ENCODE measurements at regions not wholly inside any gene's neighbourhood (a gene's known extent, or its start where the extent isn't known, plus 50 kb on each side); places are given as distances from the start of the nearest gene placed in this dataset.

DNA sequence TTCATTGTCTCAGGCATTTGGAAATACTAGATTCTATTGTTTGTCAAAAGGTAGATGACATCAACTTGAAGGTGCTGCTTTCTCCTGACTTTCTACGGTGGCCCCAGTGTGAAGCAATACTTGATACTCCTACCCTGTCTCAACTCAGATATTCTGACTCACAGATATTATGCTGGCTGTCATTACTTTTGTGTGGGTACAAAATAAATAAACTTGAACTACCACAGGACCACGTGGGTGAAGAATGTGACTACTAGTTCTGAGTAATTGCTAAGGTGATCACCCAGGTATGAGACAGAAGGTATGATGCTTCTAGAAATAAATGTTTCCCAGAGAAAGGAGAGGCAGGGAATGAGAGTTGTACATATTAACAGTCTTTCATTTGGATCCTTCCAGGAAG lies 275.3 kb upstream of the SPOCK3 start:
- TF ChIP-seq, protein P1, sequence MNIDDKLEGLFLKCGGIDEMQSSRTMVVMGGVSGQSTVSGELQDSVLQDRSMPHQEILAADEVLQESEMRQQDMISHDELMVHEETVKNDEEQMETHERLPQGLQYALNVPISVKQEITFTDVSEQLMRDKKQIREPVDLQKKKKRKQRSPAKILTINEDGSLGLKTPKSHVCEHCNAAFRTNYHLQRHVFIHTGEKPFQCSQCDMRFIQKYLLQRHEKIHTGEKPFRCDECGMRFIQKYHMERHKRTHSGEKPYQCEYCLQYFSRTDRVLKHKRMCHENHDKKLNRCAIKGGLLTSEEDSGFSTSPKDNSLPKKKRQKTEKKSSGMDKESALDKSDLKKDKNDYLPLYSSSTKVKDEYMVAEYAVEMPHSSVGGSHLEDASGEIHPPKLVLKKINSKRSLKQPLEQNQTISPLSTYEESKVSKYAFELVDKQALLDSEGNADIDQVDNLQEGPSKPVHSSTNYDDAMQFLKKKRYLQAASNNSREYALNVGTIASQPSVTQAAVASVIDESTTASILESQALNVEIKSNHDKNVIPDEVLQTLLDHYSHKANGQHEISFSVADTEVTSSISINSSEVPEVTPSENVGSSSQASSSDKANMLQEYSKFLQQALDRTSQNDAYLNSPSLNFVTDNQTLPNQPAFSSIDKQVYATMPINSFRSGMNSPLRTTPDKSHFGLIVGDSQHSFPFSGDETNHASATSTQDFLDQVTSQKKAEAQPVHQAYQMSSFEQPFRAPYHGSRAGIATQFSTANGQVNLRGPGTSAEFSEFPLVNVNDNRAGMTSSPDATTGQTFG (tag by site-specific recombination; IDR thresholded peaks at IDR 0.05; ENCODE audit: borderline replicate concordance): no peak
- TF ChIP-seq SCRT2 (tag by site-specific recombination; IDR thresholded peaks at IDR 0.05) (no peak), ZNF132 (tag by site-specific recombination; IDR thresholded peaks at IDR 0.05; ENCODE audit: borderline replicate concordance) (no peak)
- TF ChIP-seq, protein P2, sequence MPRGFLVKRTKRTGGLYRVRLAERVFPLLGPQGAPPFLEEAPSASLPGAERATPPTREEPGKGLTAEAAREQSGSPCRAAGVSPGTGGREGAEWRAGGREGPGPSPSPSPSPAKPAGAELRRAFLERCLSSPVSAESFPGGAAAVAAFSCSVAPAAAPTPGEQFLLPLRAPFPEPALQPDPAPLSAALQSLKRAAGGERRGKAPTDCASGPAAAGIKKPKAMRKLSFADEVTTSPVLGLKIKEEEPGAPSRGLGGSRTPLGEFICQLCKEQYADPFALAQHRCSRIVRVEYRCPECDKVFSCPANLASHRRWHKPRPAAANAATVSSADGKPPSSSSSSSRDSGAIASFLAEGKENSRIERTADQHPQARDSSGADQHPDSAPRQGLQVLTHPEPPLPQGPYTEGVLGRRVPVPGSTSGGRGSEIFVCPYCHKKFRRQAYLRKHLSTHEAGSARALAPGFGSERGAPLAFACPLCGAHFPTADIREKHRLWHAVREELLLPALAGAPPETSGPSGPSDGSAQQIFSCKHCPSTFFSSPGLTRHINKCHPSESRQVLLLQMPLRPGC (tag by site-specific recombination; IDR thresholded peaks at IDR 0.05): no peak
- ChIA-PET POLR2A (no interaction called here), CTCF (no interaction called here)
- H3K36me3 ChIP-seq (ENCODE audit: control insufficient read depth in 2 of 2, insufficient read depth in 1 of 2, low read length in 2 of 2): no peaks in the 10 kb centered on the region
- H3K4me3 ChIP-seq (ENCODE audit: low read depth, low read length): no peak overlapping the region
- H3K9me3 ChIP-seq (ENCODE audit: control insufficient read depth, insufficient read depth, low read depth, low read length): no peaks in the 10 kb centered on the region
- no peak overlapping the region for H3K27ac ChIP-seq (ENCODE audit: extremely low read depth, low read depth, low read length)
- no peaks in the 10 kb centered on the region for H3K4me1 ChIP-seq (ENCODE audit: control insufficient read depth, insufficient read depth, low read length)

DNA sequence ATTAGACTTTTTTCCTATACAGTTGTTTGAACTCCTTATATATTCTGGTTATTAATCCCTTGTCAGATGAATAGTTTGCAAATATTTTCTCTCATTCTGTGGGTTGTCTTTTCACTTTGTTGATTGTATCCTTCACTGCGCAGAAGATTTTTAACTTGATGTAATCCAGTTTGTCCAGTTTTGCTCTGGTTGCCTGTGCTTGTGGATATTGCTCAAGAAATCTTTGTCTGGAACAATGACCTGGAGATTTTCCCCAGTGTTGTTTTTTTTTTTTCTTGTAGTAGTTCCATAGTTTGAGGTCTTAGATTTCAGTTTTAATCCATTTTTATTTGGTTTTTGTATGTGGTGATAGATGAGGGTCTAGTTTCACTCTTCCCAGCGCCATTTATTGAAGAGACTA lies 289.8 kb upstream of the SPOCK3 start:
- POLR2A ChIA-PET: no interaction called here
- no peak overlapping the region for H3K4me3 ChIP-seq (ENCODE audit: low read depth, low read length)
- no peaks in the 10 kb centered on the region for H3K36me3 ChIP-seq (ENCODE audit: control insufficient read depth in 2 of 2, insufficient read depth in 1 of 2, low read length in 2 of 2)
- no peak for TF ChIP-seq ZNF350 (tag by site-specific recombination; IDR thresholded peaks at IDR 0.05)
- TF ChIP-seq, protein P1 (tag by site-specific recombination; IDR thresholded peaks at IDR 0.05; ENCODE audit: borderline replicate concordance): no peak
- no peak for TF ChIP-seq SP7 (tag by site-specific recombination; IDR thresholded peaks at IDR 0.05)
- TF ChIP-seq, protein P3, sequence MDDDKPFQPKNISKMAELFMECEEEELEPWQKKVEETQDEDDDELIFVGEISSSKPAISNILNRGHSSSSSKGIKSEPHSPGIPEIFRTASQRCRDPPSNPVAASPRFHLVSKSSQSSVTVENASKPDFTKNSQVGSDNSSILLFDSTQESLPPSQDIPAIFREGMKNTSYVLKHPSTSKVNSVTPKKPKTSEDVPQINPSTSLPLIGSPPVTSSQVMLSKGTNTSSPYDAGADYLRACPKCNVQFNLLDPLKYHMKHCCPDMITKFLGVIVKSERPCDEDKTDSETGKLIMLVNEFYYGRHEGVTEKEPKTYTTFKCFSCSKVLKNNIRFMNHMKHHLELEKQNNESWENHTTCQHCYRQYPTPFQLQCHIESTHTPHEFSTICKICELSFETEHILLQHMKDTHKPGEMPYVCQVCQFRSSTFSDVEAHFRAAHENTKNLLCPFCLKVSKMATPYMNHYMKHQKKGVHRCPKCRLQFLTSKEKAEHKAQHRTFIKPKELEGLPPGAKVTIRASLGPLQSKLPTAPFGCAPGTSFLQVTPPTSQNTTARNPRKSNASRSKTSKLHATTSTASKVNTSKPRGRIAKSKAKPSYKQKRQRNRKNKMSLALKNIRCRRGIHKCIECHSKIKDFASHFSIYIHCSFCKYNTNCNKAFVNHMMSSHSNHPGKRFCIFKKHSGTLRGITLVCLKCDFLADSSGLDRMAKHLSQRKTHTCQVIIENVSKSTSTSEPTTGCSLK (tag by site-specific recombination; IDR thresholded peaks at IDR 0.05): no peak
- TF ChIP-seq ZNF548 (tag by site-specific recombination; IDR thresholded peaks at IDR 0.05): no peak
- TF ChIP-seq ZNF701 (tag by site-specific recombination; IDR thresholded peaks at IDR 0.05): no peak
- no peak for TF ChIP-seq MYNN (tag by site-specific recombination; IDR thresholded peaks at IDR 0.05; ENCODE audit: borderline replicate concordance)
- no peak for TF ChIP-seq ZBTB20 (tag by site-specific recombination; IDR thresholded peaks at IDR 0.05)
- no peaks in the 10 kb centered on the region for H3K9me3 ChIP-seq (ENCODE audit: control insufficient read depth, insufficient read depth, low read depth, low read length)
- CTCF ChIA-PET: no interaction called here
- no peak overlapping the region for H3K27ac ChIP-seq (ENCODE audit: extremely low read depth, low read depth, low read length)
- no peaks in the 10 kb centered on the region for H3K4me1 ChIP-seq (ENCODE audit: control insufficient read depth, insufficient read depth, low read length)

DNA sequence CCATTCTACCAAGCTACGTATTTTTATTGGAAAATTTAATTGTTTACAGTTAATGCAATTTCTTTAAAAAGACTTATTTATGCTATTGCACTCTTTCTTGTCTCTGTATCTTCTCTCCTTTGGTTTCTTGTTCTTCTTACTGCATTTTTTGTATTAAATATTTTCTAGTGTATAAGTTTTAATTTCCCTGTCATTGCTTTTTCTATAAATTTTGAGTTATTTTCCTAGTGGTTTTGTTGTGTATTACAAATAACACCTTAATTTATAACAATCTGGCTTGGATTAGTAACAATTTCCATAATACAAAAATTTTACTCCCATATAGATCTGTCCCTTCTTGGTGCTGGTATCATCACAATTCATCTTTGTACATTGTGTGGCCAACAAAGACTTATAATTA lies 303.5 kb upstream of the SPOCK3 start:
- POLR2A ChIA-PET: no interaction called here
- TF ChIP-seq ZNF24 (tag by site-specific recombination; IDR thresholded peaks at IDR 0.05) (no peak), ZNF600 (tag by site-specific recombination; IDR thresholded peaks at IDR 0.05) (no peak), ZFP3 (tag by site-specific recombination; IDR thresholded peaks at IDR 0.05; ENCODE audit: low read depth) (no peak), ZNF16 (tag by site-specific recombination; IDR thresholded peaks at IDR 0.05; ENCODE audit: low read depth) (no peak)
- CTCF ChIA-PET: no interaction called here
- Histone ChIP-seq H3K9me3 (ENCODE audit: control insufficient read depth, insufficient read depth, low read depth, low read length) (no peaks in the 10 kb centered on the region), H3K4me3 (ENCODE audit: low read depth, low read length) (no peak overlapping the region), H3K36me3 (ENCODE audit: control insufficient read depth in 2 of 2, insufficient read depth in 1 of 2, low read length in 2 of 2) (no peaks in the 10 kb centered on the region), H3K4me1 (ENCODE audit: control insufficient read depth, insufficient read depth, low read length) (no peaks in the 10 kb centered on the region), H3K27ac (ENCODE audit: extremely low read depth, low read depth, low read length) (no peak overlapping the region)
